Naive thymus-derived CD4-positive, alpha-beta T cell (primary cell): ENCODE measurements at regions not wholly inside any gene's neighbourhood (a gene's known extent, or its start where the extent isn't known, plus 50 kb on each side); places are given as distances from the start of the nearest gene placed in this dataset.

Source experiments
- ATAC-seq: fragments of 150-1000 bp; cut with Tn5 transposase; 2 replicates; pipeline ENCODE4 v1.10.0; 2021; ENCODE audit warnings: mild to moderate bottlenecking, moderate library complexity
- CTCF ChIA-PET: fragments of 350-600 bp; sonication (Branson Sonifier 250); formaldehyde crosslinking; loops from one replicate; lab custom pipeline; 2021; ENCODE audit warnings: antibody characterized with exemption; lab: Charles Lee
- POLR2A ChIA-PET: fragments of 350-600 bp; sonication (Branson Sonifier 250); formaldehyde crosslinking; loops from one replicate; lab custom pipeline; 2021; ENCODE audit warnings: antibody characterized with exemption, inconsistent platforms; lab: Charles Lee
- DNase-seq, 9 donors: peaks; one replicate each; pipeline versions ENCODE4 v3.0.0 to v3.0.0-alpha.2; 2020 to 2022; ENCODE audit warnings: mixed read lengths in 1 of 9
- H3K27ac ChIP-seq: one replicate; pipeline ENCODE4 v1.7.0; 2013; ENCODE audit warnings: mild to moderate bottlenecking, low read depth, low read length, moderate library complexity
- H3K27me3 ChIP-seq, 2 donors: one replicate each; pipeline ENCODE4 v1.7.0; 2013; ENCODE audit warnings: low read length in 2 of 2, mild to moderate bottlenecking in 2 of 2, moderate library complexity in 2 of 2; ENCODE audit not compliant: control insufficient read depth in 2 of 2, insufficient read depth in 2 of 2
- H3K36me3 ChIP-seq, 3 experiments: 1 replicate in 2 of 3; 2 replicates in 1 of 3; pipeline ENCODE4 v1.7.0; 2013; ENCODE audit warnings: low read length in 3 of 3, mild to moderate bottlenecking in 3 of 3, moderate library complexity in 1 of 3; ENCODE audit not compliant: insufficient read depth in 3 of 3, control insufficient read depth in 2 of 3
- H3K4me1 ChIP-seq, 2 donors: one replicate each; pipeline ENCODE4 v1.7.0; 2013; ENCODE audit warnings: low read length in 2 of 2, mild to moderate bottlenecking in 2 of 2, moderate library complexity in 1 of 2; ENCODE audit not compliant: control insufficient read depth in 2 of 2, insufficient read depth in 2 of 2
- H3K4me3 ChIP-seq: 2 replicates; pipeline ENCODE4 v1.7.0; 2013; ENCODE audit warnings: mild to moderate bottlenecking, low read length
- H3K9me3 ChIP-seq, 3 experiments: 1 replicate in 2 of 3; 2 replicates in 1 of 3; pipeline ENCODE4 v1.7.0; 2013; ENCODE audit warnings: low read length in 3 of 3; ENCODE audit not compliant: control insufficient read depth in 2 of 3
- H3K27ac Mint-ChIP-seq, 9 donors: one replicate each; pipeline ENCODE4 v1.8.0; 2020 to 2022; ENCODE audit warnings: mixed read lengths in 9 of 9, mild to moderate bottlenecking in 8 of 9, moderate library complexity in 5 of 9, inconsistent platforms in 2 of 9
- H3K27me3 Mint-ChIP-seq, 5 donors: one replicate each; pipeline ENCODE4 v1.8.0; 2021 to 2022; ENCODE audit warnings: mixed read lengths in 5 of 5, mild to moderate bottlenecking in 1 of 5
- H3K36me3 Mint-ChIP-seq, 5 donors: one replicate each; pipeline ENCODE4 v1.8.0; 2020 to 2022; ENCODE audit warnings: mixed read lengths in 5 of 5, mild to moderate bottlenecking in 3 of 5, inconsistent platforms in 1 of 5
- H3K4me1 Mint-ChIP-seq, 7 donors: one replicate each; pipeline ENCODE4 v1.8.0; 2020 to 2022; ENCODE audit warnings: mixed read lengths in 7 of 7, mild to moderate bottlenecking in 3 of 7, inconsistent platforms in 1 of 7
- H3K4me3 Mint-ChIP-seq, 10 donors: one replicate each; pipeline ENCODE4 v1.8.0; 2020 to 2022; ENCODE audit warnings: mild to moderate bottlenecking in 10 of 10, mixed read lengths in 10 of 10, moderate library complexity in 6 of 10, inconsistent platforms in 2 of 10
- H3K9me3 Mint-ChIP-seq, 11 donors: one replicate each; pipeline ENCODE4 v1.8.0; 2020 to 2022; ENCODE audit warnings: mixed read lengths in 11 of 11, mild to moderate bottlenecking in 4 of 11, inconsistent platforms in 1 of 11, moderate library complexity in 1 of 11
- intact Hi-C, 2 donors: fragments of 100-400 bp; cut with micrococcal nuclease; formaldehyde crosslinking; loops; one replicate each; pipeline ENCODE4 v1.15.1; 2023

GRCh38 chr11:103547691-103548090 lies 438.5 kb downstream of the DYNC2H1 start:
- CTCF ChIA-PET: no interaction called here
- ATAC-seq (no peak), DNase-seq (no peak)
- intact Hi-C loops: no loop called here
- Mint-ChIP-seq H3K36me3 (no peaks in the 10 kb centered on the region), H3K9me3 (peaks cover 0 to 4% (median 0%) of the 10 kb centered on the region in 11 donors), H3K27ac (no peak overlapping the region), H3K4me1 (no peaks in the 10 kb centered on the region), H3K27me3 (no peaks in the 10 kb centered on the region), H3K4me3 (no peak overlapping the region)
- no peaks in the 10 kb centered on the region for H3K27me3 ChIP-seq
- peaks cover 0 to 5% (median 0%) of the 10 kb centered on the region in 3 experiments for H3K9me3 ChIP-seq
- no peak overlapping the region for H3K27ac ChIP-seq
- H3K36me3 ChIP-seq: no peaks in the 10 kb centered on the region
- POLR2A ChIA-PET: no interaction called here
- H3K4me3 ChIP-seq: no peak overlapping the region
- no peaks in the 10 kb centered on the region for H3K4me1 ChIP-seq

DNA sequence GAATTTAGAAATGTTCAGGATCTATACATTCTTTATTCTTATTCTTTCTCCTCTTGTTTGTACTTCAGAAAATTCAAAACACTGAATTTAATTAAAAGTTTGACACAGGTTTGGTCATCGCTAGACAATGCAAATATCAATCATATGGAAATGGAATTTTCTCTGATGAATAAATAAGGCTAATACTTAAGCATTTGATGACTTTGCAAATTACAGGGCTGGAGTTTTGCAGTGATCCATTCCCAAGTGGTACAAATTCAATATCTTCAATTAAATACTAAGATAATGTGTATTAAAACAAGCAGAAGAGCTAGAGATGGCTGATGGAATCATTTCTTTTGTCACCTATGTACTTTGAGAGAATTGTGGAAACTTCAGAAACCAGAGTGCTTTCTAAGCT lies 439.6 kb downstream of the DYNC2H1 start:
- ChIA-PET CTCF (no interaction called here), POLR2A (no interaction called here)
- no peak for ATAC-seq
- Histone ChIP-seq H3K36me3 (no peaks in the 10 kb centered on the region), H3K27me3 (no peaks in the 10 kb centered on the region), H3K27ac (no peak overlapping the region), H3K9me3 (no peaks in the 10 kb centered on the region), H3K4me3 (no peak overlapping the region), H3K4me1 (no peaks in the 10 kb centered on the region)
- intact Hi-C loops: no loop called here
- Mint-ChIP-seq H3K4me1 (no peaks in the 10 kb centered on the region), H3K27me3 (no peaks in the 10 kb centered on the region), H3K27ac (no peak overlapping the region), H3K4me3 (no peak overlapping the region), H3K36me3 (no peaks in the 10 kb centered on the region), H3K9me3 (peaks cover 0 to 1% (median 0%) of the 10 kb centered on the region in 11 donors)
- no peak for DNase-seq

- ChIA-PET CTCF (no interaction called here), POLR2A (no interaction called here)
- Mint-ChIP-seq H3K36me3 (no peaks in the 10 kb centered on the region), H3K27ac (no peak overlapping the region), H3K9me3 (peaks cover 0 to 6% (median 0%) of the 10 kb centered on the region in 11 donors), H3K4me1 (no peaks in the 10 kb centered on the region), H3K27me3 (no peaks in the 10 kb centered on the region), H3K4me3 (no peak overlapping the region)
- intact Hi-C loops: no loop called here
- Histone ChIP-seq H3K4me3 (no peak overlapping the region), H3K27me3 (no peaks in the 10 kb centered on the region), H3K36me3 (no peaks in the 10 kb centered on the region), H3K4me1 (no peaks in the 10 kb centered on the region), H3K9me3 (no peaks in the 10 kb centered on the region), H3K27ac (no peak overlapping the region)
- no peak for ATAC-seq
- no peak for DNase-seq
Observed at GRCh38 chr11:103550811-103551210, 441.6 kb downstream of the DYNC2H1 start.

DNA sequence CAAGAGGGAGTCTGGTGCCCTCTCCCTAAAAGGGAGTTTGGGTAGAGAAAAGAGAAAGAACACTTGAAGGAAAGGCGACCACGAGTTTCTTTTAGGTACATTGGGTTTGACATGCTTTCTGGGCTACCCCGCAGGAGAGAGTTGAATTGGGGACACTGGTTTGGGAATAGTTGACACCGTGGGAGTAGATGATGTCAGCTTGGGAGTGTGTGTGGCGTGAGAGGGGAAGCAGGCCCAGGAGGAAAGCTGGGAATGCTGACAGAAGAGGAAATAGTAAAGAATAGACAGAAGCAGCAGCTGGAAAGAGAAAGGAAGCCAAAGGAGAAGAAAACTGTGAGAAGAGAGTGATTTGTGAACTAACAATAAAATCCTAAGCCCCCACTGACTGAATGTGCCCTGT lies 442.9 kb downstream of the DYNC2H1 start:
- H3K27me3 Mint-ChIP-seq: no peaks in the 10 kb centered on the region
- no peak for DNase-seq
- Histone ChIP-seq H3K36me3 (no peaks in the 10 kb centered on the region), H3K27ac (no peak overlapping the region), H3K27me3 (no peaks in the 10 kb centered on the region), H3K4me1 (no peaks in the 10 kb centered on the region), H3K4me3 (no peak overlapping the region), H3K9me3 (no peaks in the 10 kb centered on the region)
- no peak for ATAC-seq
- H3K27ac Mint-ChIP-seq: no peak overlapping the region
- peaks cover 0 to 6% (median 0%) of the 10 kb centered on the region in 11 donors for H3K9me3 Mint-ChIP-seq
- ChIA-PET CTCF (no interaction called here), POLR2A (no interaction called here)
- no peaks in the 10 kb centered on the region for H3K36me3 Mint-ChIP-seq
- no peak overlapping the region for H3K4me3 Mint-ChIP-seq
- H3K4me1 Mint-ChIP-seq: no peaks in the 10 kb centered on the region
- intact Hi-C loops: no loop called here

- H3K27me3 ChIP-seq: no peaks in the 10 kb centered on the region
- no peaks in the 10 kb centered on the region for H3K4me1 Mint-ChIP-seq
- H3K4me3 Mint-ChIP-seq: no peak overlapping the region
- ChIA-PET CTCF (no interaction called here), POLR2A (no interaction called here)
- no peaks in the 10 kb centered on the region for H3K36me3 ChIP-seq
- no peaks in the 10 kb centered on the region for H3K36me3 Mint-ChIP-seq
- no peak for DNase-seq
- intact Hi-C loops: no loop called here
- H3K27ac ChIP-seq: no peak overlapping the region
- no peaks in the 10 kb centered on the region for H3K9me3 ChIP-seq
- H3K4me3 ChIP-seq: no peak overlapping the region
- H3K9me3 Mint-ChIP-seq: peaks cover 0 to 7% (median 0%) of the 10 kb centered on the region in 11 donors
- no peaks in the 10 kb centered on the region for H3K4me1 ChIP-seq
- H3K27ac Mint-ChIP-seq: no peak overlapping the region
- no peak for ATAC-seq
- H3K27me3 Mint-ChIP-seq: peaks cover 0 to 10% (median 4%) of the 10 kb centered on the region in 5 donors
Observed at GRCh38 chr11:103556171-103556570, 446.9 kb downstream of the DYNC2H1 start.

DNA sequence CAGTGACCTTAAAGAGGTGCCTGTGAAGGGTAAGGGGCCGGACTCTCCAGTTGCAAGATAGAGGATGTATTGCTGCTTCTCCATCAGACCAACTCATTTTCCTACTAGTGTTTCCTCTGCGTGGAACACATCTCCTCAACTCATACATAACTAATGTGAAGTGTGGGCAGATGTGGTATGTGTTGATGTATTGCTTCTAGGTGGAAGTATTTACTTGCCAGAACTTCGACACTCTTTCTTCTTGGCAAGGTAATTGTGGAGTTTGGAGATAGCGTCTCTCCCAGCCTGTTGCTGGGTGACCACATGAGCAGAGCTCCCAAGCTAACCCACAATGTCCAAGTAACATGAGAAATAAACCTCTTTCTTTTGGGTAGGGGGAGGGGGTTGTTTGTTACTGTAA lies 456.9 kb downstream of the DYNC2H1 start:
- Mint-ChIP-seq H3K36me3 (no peaks in the 10 kb centered on the region), H3K4me3 (no peak overlapping the region), H3K27me3 (peaks cover 0 to 14% (median 0%) of the 10 kb centered on the region in 5 donors), H3K27ac (no peak overlapping the region), H3K9me3 (peaks cover 0 to 14% (median 3%) of the 10 kb centered on the region in 11 donors), H3K4me1 (no peaks in the 10 kb centered on the region)
- CTCF ChIA-PET: no interaction called here
- intact Hi-C loops: no loop called here
- H3K4me1 ChIP-seq: no peaks in the 10 kb centered on the region
- H3K9me3 ChIP-seq: no peaks in the 10 kb centered on the region
- no peak overlapping the region for H3K4me3 ChIP-seq
- POLR2A ChIA-PET: no interaction called here
- ATAC-seq: no peak
- no peaks in the 10 kb centered on the region for H3K27me3 ChIP-seq
- H3K27ac ChIP-seq: no peak overlapping the region
- DNase-seq: no peak
- no peaks in the 10 kb centered on the region for H3K36me3 ChIP-seq

GRCh38 chr11:103581760-103582159 lies 454.7 kb upstream of the DDI1 start:
- ChIA-PET POLR2A (no interaction called here), CTCF (no interaction called here)
- H3K4me3 Mint-ChIP-seq: no peak overlapping the region
- H3K4me1 Mint-ChIP-seq: no peaks in the 10 kb centered on the region
- ATAC-seq (no peak), DNase-seq (no peak)
- intact Hi-C loops: no loop called here
- no peak overlapping the region for H3K4me3 ChIP-seq
- peaks cover 0 to 5% (median 0%) of the 10 kb centered on the region in 11 donors for H3K9me3 Mint-ChIP-seq
- H3K36me3 Mint-ChIP-seq: no peaks in the 10 kb centered on the region
- no peaks in the 10 kb centered on the region for H3K27me3 ChIP-seq
- H3K36me3 ChIP-seq: no peaks in the 10 kb centered on the region
- no peak overlapping the region for H3K27ac Mint-ChIP-seq
- H3K4me1 ChIP-seq: no peaks in the 10 kb centered on the region
- H3K9me3 ChIP-seq: no peaks in the 10 kb centered on the region
- no peaks in the 10 kb centered on the region for H3K27me3 Mint-ChIP-seq
- H3K27ac ChIP-seq: no peak overlapping the region
